RPMI7951 (cell line): ENCODE measurements at regions not wholly inside any gene's neighbourhood (a gene's known extent, or its start where the extent isn't known, plus 50 kb on each side); places are given as distances from the start of the nearest gene placed in this dataset.

Experiments used
- DNase-seq: peaks from one replicate; pipeline ENCODE4 v3.0.0-alpha.2; 2012; ENCODE audit warnings: low read depth

GRCh38 chr14:54310151-54310850, 86.5 kb upstream of the CDKN3 start:
- DNase-seq: peak; percentile 34

GRCh38 chr14:54310851-54311228, 86.0 kb upstream of the CDKN3 start:
- DNase-seq: no peak

GRCh38 chr14:54312166-54312801, 84.5 kb upstream of the CDKN3 start:
- DNase-seq: peak; percentile 98

GRCh38 chr14:54314365-54315104, 82.3 kb upstream of the CDKN3 start:
- no peak for DNase-seq

GRCh38 chr14:54316652-54317051, 80.2 kb upstream of the CDKN3 start:
- no peak for DNase-seq

- DNase-seq: no peak
Measured at GRCh38 chr14:54317391-54317790, 79.4 kb upstream of the CDKN3 start.

GRCh38 chr14:54322246-54322645, 74.6 kb upstream of the CDKN3 start:
- no peak for DNase-seq

GRCh38 chr14:54322701-54323337, 74.0 kb upstream of the CDKN3 start:
- no peak for DNase-seq

- no peak for DNase-seq
Measured at GRCh38 chr14:54325766-54326165, 71.0 kb upstream of the CDKN3 start.

GRCh38 chr14:54329082-54329695, 67.6 kb upstream of the CDKN3 start:
- peak; percentile 75 for DNase-seq

- no peak for DNase-seq
Measured at GRCh38 chr14:54330876-54331275, 65.9 kb upstream of the CDKN3 start.

GRCh38 chr14:54331516-54331915, 65.3 kb upstream of the CDKN3 start:
- no peak for DNase-seq

GRCh38 chr14:54332490-54332889, 64.3 kb upstream of the CDKN3 start:
- no peak for DNase-seq

- no peak for DNase-seq
Measured at GRCh38 chr14:54333511-54333910, 63.3 kb upstream of the CDKN3 start.

GRCh38 chr14:54335569-54336155, 61.1 kb upstream of the CDKN3 start:
- DNase-seq: no peak

GRCh38 chr14:54337314-54337713, 59.5 kb upstream of the CDKN3 start:
- DNase-seq: no peak

GRCh38 chr14:54338696-54339317, 58.0 kb upstream of the CDKN3 start:
- DNase-seq: peak; percentile 64

- DNase-seq: no peak
Measured at GRCh38 chr14:54339771-54340170, 57.0 kb upstream of the CDKN3 start.

- DNase-seq: peak; percentile 31
Measured at GRCh38 chr14:54342806-54343205, 54.0 kb upstream of the CDKN3 start.

- peak; percentile 76 for DNase-seq
Measured at GRCh38 chr14:54343272-54344121, 53.3 kb upstream of the CDKN3 start.
